Natural killer cell (primary cell): ENCODE measurements at regions not wholly inside any gene's neighbourhood (a gene's known extent, or its start where the extent isn't known, plus 50 kb on each side); places are given as distances from the start of the nearest gene placed in this dataset.

Experiments
- ATAC-seq, 3 donors: fragments of 150-1000 bp in 2 of 3; fragments of 200-7000 bp in 1 of 3; cut with Tn5 transposase; 1 replicate in 1 of 3; 2 replicates in 2 of 3; pipeline ENCODE4 v1.10.0; 2021; ENCODE audit warnings: mild to moderate bottlenecking in 2 of 3, moderate library complexity in 2 of 3
- DNase-seq, 2 donors: peaks; one replicate each; pipeline versions ENCODE4 v3.0.0 to v3.0.0-alpha.2; 2013 to 2021; ENCODE audit warnings: mixed read lengths in 1 of 2
- H3K27ac ChIP-seq: one replicate; pipeline ENCODE4 v1.5.1; 2013; ENCODE audit warnings: mild to moderate bottlenecking, low read length
- H3K27me3 ChIP-seq: one replicate; pipeline ENCODE4 v1.6.1; 2013; ENCODE audit warnings: low read length; ENCODE audit not compliant: control insufficient read depth, insufficient read depth
- H3K36me3 ChIP-seq: one replicate; pipeline ENCODE4 v1.6.1; 2013; ENCODE audit warnings: low read length; ENCODE audit not compliant: control insufficient read depth, insufficient read depth
- H3K4me1 ChIP-seq: one replicate; pipeline ENCODE4 v1.6.1; 2013; ENCODE audit warnings: low read length; ENCODE audit not compliant: control insufficient read depth, insufficient read depth
- H3K4me3 ChIP-seq: one replicate; pipeline ENCODE4 v1.5.1; 2013; ENCODE audit warnings: low read length
- H3K9me3 ChIP-seq: one replicate; pipeline ENCODE4 v1.6.1; 2013; ENCODE audit warnings: low read length; ENCODE audit not compliant: control insufficient read depth, insufficient read depth
- H3K27ac Mint-ChIP-seq, 2 donors: one replicate each; pipeline ENCODE4 v1.8.0; 2022; ENCODE audit warnings: mild to moderate bottlenecking in 2 of 2, mixed read lengths in 2 of 2, moderate library complexity in 1 of 2
- H3K27me3 Mint-ChIP-seq, 2 donors: one replicate each; pipeline ENCODE4 v1.8.0; 2022; ENCODE audit warnings: low read depth in 2 of 2, mixed read lengths in 2 of 2
- H3K36me3 Mint-ChIP-seq: one replicate; pipeline ENCODE4 v1.8.0; 2022; ENCODE audit warnings: mixed read lengths
- H3K4me1 Mint-ChIP-seq, 2 donors: one replicate each; pipeline ENCODE4 v1.8.0; 2022; ENCODE audit warnings: mixed read lengths in 2 of 2
- H3K4me3 Mint-ChIP-seq: one replicate; pipeline ENCODE4 v1.8.0; 2022; ENCODE audit warnings: mild to moderate bottlenecking, moderate library complexity, mixed read lengths
- H3K9me3 Mint-ChIP-seq, 2 donors: one replicate each; pipeline ENCODE4 v1.8.0; 2022; ENCODE audit warnings: mixed read lengths in 2 of 2
- CTCF ChIP-seq: fragments of 200-600 bp; IDR thresholded peaks from one replicate; pipeline ENCODE4 v1.8.0; 2022; ENCODE audit warnings: antibody characterized with exemption
- WGBS: methylation state at CpG from one replicate; pipeline ENCODE4 v1.1.7; 2013; ENCODE audit warnings: missing lambda C conversion rate; ENCODE audit not compliant: insufficient coverage; 5-methylcytosine and 5-hydroxymethylcytosine counted together
- intact Hi-C: fragments of 100-400 bp; cut with micrococcal nuclease; formaldehyde crosslinking; loops from one replicate; pipeline ENCODE4 v1.14.2; 2022

- Histone ChIP-seq H3K27me3 (no peaks in the 10 kb centered on the region), H3K4me1 (peaks cover 24% of the 10 kb centered on the region), H3K27ac (no peak overlapping the region), H3K36me3 (no peaks in the 10 kb centered on the region), H3K9me3 (no peaks in the 10 kb centered on the region), H3K4me3 (no peak overlapping the region)
- Mint-ChIP-seq H3K4me3 (peak overlapping the region; percentile 59), H3K27ac (no peak overlapping the region), H3K4me1 (peaks cover 24 to 27% of the 10 kb centered on the region in 2 donors), H3K27me3 (peaks cover 9 to 17% of the 10 kb centered on the region in 2 donors), H3K36me3 (no peaks in the 10 kb centered on the region), H3K9me3 (no peaks in the 10 kb centered on the region)
- WGBS, result 84% methylated on average over 7 of the region's 7 CpGs
- intact Hi-C loops, result no loop called here
- peak in 1 of 2 donors; percentile 22 for DNase-seq
- ATAC-seq, result no peak
- no peak for TF ChIP-seq CTCF
Observed at GRCh38 chr13:29934531-29935308, 84.3 kb upstream of the UBL3 start.

GRCh38 chr13:29933401-29933800 is 83.0 kb upstream of the UBL3 start:
- Histone ChIP-seq H3K4me1 (peaks cover 24% of the 10 kb centered on the region), H3K36me3 (no peaks in the 10 kb centered on the region), H3K27ac (no peak overlapping the region), H3K9me3 (no peaks in the 10 kb centered on the region), H3K27me3 (no peaks in the 10 kb centered on the region), H3K4me3 (no peak overlapping the region)
- Mint-ChIP-seq H3K9me3 (no peaks in the 10 kb centered on the region), H3K4me3 (no peak overlapping the region), H3K4me1 (peaks cover 24 to 27% of the 10 kb centered on the region in 2 donors), H3K36me3 (no peaks in the 10 kb centered on the region), H3K27ac (no peak overlapping the region), H3K27me3 (peaks cover 14 to 21% of the 10 kb centered on the region in 2 donors)
- intact Hi-C loops, result no loop called here
- ATAC-seq (no peak), DNase-seq (no peak)
- WGBS, result 97% methylated on average over 5 of the region's 6 CpGs
- no peak for TF ChIP-seq CTCF

- Histone ChIP-seq H3K27ac (no peak overlapping the region), H3K36me3 (no peaks in the 10 kb centered on the region), H3K9me3 (no peaks in the 10 kb centered on the region), H3K4me3 (no peak overlapping the region), H3K27me3 (no peaks in the 10 kb centered on the region), H3K4me1 (peaks cover 20% of the 10 kb centered on the region)
- DNase-seq (no peak), ATAC-seq (no peak)
- TF ChIP-seq CTCF, result no peak
- Mint-ChIP-seq H3K36me3 (no peaks in the 10 kb centered on the region), H3K27ac (no peak overlapping the region), H3K9me3 (no peaks in the 10 kb centered on the region), H3K27me3 (peaks cover 14% of the 10 kb centered on the region in 2 donors), H3K4me1 (peaks cover 17 to 18% of the 10 kb centered on the region in 2 donors), H3K4me3 (no peak overlapping the region)
- intact Hi-C loops, result no loop called here
Observed at GRCh38 chr13:29931696-29932095, 81.3 kb upstream of the UBL3 start.
